Bronchial epithelial cell (primary cell): ENCODE measurements at regions not wholly inside any gene's neighbourhood (a gene's known extent, or its start where the extent isn't known, plus 50 kb on each side); places are given as distances from the start of the nearest gene placed in this dataset.

Experiments used
- DNase-seq: peaks from one replicate; pipeline ENCODE4 v3.0.0-alpha.2; 2010; ENCODE audit warnings: low read depth
- FAIRE-seq: peaks from 2 replicates; lab custom pipeline; 2011; peaks lifted over from hg19 to GRCh38; lab: Jason Lieb, UNC
- H3K27me3 ChIP-seq: 2 replicates; pipeline ENCODE4 v1.5.1; 2011; ENCODE audit warnings: low read length; ENCODE audit not compliant: control insufficient read depth, insufficient read depth
- H3K36me3 ChIP-seq: 2 replicates; pipeline ENCODE4 v1.5.1; 2011; ENCODE audit warnings: low read length; ENCODE audit not compliant: control insufficient read depth, insufficient read depth
- H3K4me3 ChIP-seq: 2 replicates; pipeline ENCODE4 v1.5.1; 2011; ENCODE audit warnings: mild to moderate bottlenecking, low read depth, low read length, control low read depth
- CTCF ChIP-seq: IDR thresholded peaks from 2 replicates; pipeline ENCODE4 v1.5.1; 2011; ENCODE audit warnings: mild to moderate bottlenecking, moderate library complexity, low read length, control low read depth, inconsistent platforms; ENCODE audit not compliant: insufficient read depth, severe bottlenecking

GRCh38 chr14:37932008-37932407, 275.7 kb upstream of the SSTR1 start:
- DNase-seq (no peak), FAIRE-seq (no peak)
- Histone ChIP-seq H3K4me3 (no peak overlapping the region), H3K27me3 (no peaks in the 10 kb centered on the region), H3K36me3 (no peaks in the 10 kb centered on the region)
- no peak for TF ChIP-seq CTCF

- Histone ChIP-seq H3K36me3 (no peaks in the 10 kb centered on the region), H3K4me3 (no peak overlapping the region), H3K27me3 (no peaks in the 10 kb centered on the region)
- DNase-seq: no peak
- no peak for FAIRE-seq
- no peak for TF ChIP-seq CTCF
Observed at GRCh38 chr14:37932481-37932880, 275.2 kb upstream of the SSTR1 start.

- H3K36me3 ChIP-seq: no peaks in the 10 kb centered on the region
- no peak overlapping the region for H3K4me3 ChIP-seq
- no peaks in the 10 kb centered on the region for H3K27me3 ChIP-seq
- no peak for FAIRE-seq
- no peak for DNase-seq
- TF ChIP-seq CTCF: no peak
Observed at GRCh38 chr14:37936971-37937370, 270.7 kb upstream of the SSTR1 start.

GRCh38 chr14:37939442-37940028, 268.2 kb upstream of the SSTR1 start:
- Histone ChIP-seq H3K27me3 (no peaks in the 10 kb centered on the region), H3K36me3 (no peaks in the 10 kb centered on the region), H3K4me3 (no peak overlapping the region)
- FAIRE-seq: peak; percentile 52
- DNase-seq: no peak
- no peak for TF ChIP-seq CTCF

GRCh38 chr14:37945959-37946358, 261.7 kb upstream of the SSTR1 start:
- no peak for FAIRE-seq
- TF ChIP-seq CTCF: no peak

GRCh38 chr14:37946819-37947218, 260.9 kb upstream of the SSTR1 start:
- TF ChIP-seq CTCF: no peak
- Histone ChIP-seq H3K4me3 (no peak overlapping the region), H3K36me3 (no peaks in the 10 kb centered on the region), H3K27me3 (no peaks in the 10 kb centered on the region)
- DNase-seq: no peak
- FAIRE-seq: no peak

More at GRCh38 chr14:37945959-37946358, 261.7 kb upstream of the SSTR1 start:
- no peak for DNase-seq
- no peak overlapping the region for H3K4me3 ChIP-seq
- no peaks in the 10 kb centered on the region for H3K27me3 ChIP-seq
- no peaks in the 10 kb centered on the region for H3K36me3 ChIP-seq
